GM13976 (cell line): ENCODE measurements at regions not wholly inside any gene's neighbourhood (a gene's known extent, or its start where the extent isn't known, plus 50 kb on each side); places are given as distances from the start of the nearest gene placed in this dataset.

Source experiments
- DNase-seq: peaks from one replicate; pipeline ENCODE4 v3.0.0; 2012; ENCODE audit warnings: low spot score
- CTCF ChIP-seq: IDR thresholded peaks from 2 replicates; pipeline ENCODE4 v1.5.1; 2012; ENCODE audit warnings: borderline replicate concordance, mild to moderate bottlenecking; ENCODE audit not compliant: insufficient read depth; ENCODE audit errors: extremely low read depth, missing control alignments, control extremely low read depth
- in situ Hi-C: fragments of 300-500 bp; cut with MboI; formaldehyde crosslinking; loops from one replicate; pipeline ENCODE4 v1.12.0; 2022; ENCODE audit warnings: low sequenced_read_pairs, mixed read lengths, inconsistent platforms; ENCODE audit not compliant: unreplicated experiment

GRCh38 chr5:67402526-67402925, 205.9 kb upstream of the CD180 start:
- no peak for TF ChIP-seq CTCF
- DNase-seq: no peak
- in situ Hi-C loops: no loop called here

GRCh38 chr5:67401172-67401571, 204.6 kb upstream of the CD180 start:
- in situ Hi-C loops: no loop called here
- no peak for TF ChIP-seq CTCF
- DNase-seq: no peak

- no peak for TF ChIP-seq CTCF
- DNase-seq: no peak
- in situ Hi-C loops: no loop called here
Observed at GRCh38 chr5:67400752-67401151, 204.2 kb upstream of the CD180 start.

- in situ Hi-C loops: no loop called here
- no peak for TF ChIP-seq CTCF
- no peak for DNase-seq
Observed at GRCh38 chr5:67395790-67396418, 199.3 kb upstream of the CD180 start.

GRCh38 chr5:67393211-67393610, 196.6 kb upstream of the CD180 start:
- DNase-seq: no peak
- in situ Hi-C loops: no loop called here
- no peak for TF ChIP-seq CTCF

GRCh38 chr5:67390935-67391334, 194.3 kb upstream of the CD180 start:
- in situ Hi-C loops: no loop called here
- DNase-seq: no peak
- no peak for TF ChIP-seq CTCF
